ENCODE measurements at regions not wholly inside any gene's neighbourhood (a gene's known extent, or its start where the extent isn't known, plus 50 kb on each side); places are given as distances from the start of the nearest gene placed in this dataset.

- TF ChIP-seq CTCF (IDR thresholded peaks at IDR 0.05) (no peak), ZFX (IDR thresholded peaks at IDR 0.05; ENCODE audit: borderline replicate concordance) (no peak)
Measured at GRCh38 chr16:47781673-47782072, 320.5 kb downstream of the PHKB start.

All from 22Rv1 (cell line).